Right kidney (tissue), 1 donor: ENCODE measurements at regions not wholly inside any gene's neighbourhood (a gene's known extent, or its start where the extent isn't known, plus 50 kb on each side); places are given as distances from the start of the nearest gene placed in this dataset.

ENCODE experiments used
- DNase-seq: peaks from one replicate; pipeline ENCODE4 v3.0.0-alpha.2; 2016

- no peak for DNase-seq
Measured at GRCh38 chr13:95352486-95352885, 51.2 kb upstream of the ABCC4 start.

GRCh38 chr13:95354156-95354555, 52.9 kb upstream of the ABCC4 start:
- no peak for DNase-seq

- DNase-seq = no peak
Measured at GRCh38 chr13:95354680-95355487, 53.6 kb upstream of the ABCC4 start.

GRCh38 chr13:95355494-95355893, 54.2 kb upstream of the ABCC4 start:
- no peak for DNase-seq

- DNase-seq = no peak
Measured at GRCh38 chr13:95356916-95357315, 55.7 kb upstream of the ABCC4 start.

GRCh38 chr13:95357875-95358274, 56.6 kb upstream of the ABCC4 start:
- DNase-seq = no peak

GRCh38 chr13:95360052-95360451, 58.8 kb upstream of the ABCC4 start:
- DNase-seq = no peak

- DNase-seq = no peak
Measured at GRCh38 chr13:95360464-95361097, 59.3 kb upstream of the ABCC4 start.

GRCh38 chr13:95361686-95362085, 60.4 kb upstream of the ABCC4 start:
- no peak for DNase-seq

GRCh38 chr13:95362666-95363065, 61.4 kb upstream of the ABCC4 start:
- no peak for DNase-seq

- no peak for DNase-seq
Measured at GRCh38 chr13:95367309-95367843, 66.1 kb upstream of the ABCC4 start.

- no peak for DNase-seq
Measured at GRCh38 chr13:95368998-95369397, 67.7 kb upstream of the ABCC4 start.

GRCh38 chr13:95375706-95376105, 74.5 kb upstream of the ABCC4 start:
- no peak for DNase-seq

GRCh38 chr13:95378603-95379002, 77.4 kb upstream of the ABCC4 start:
- no peak for DNase-seq

- DNase-seq = peak; percentile 75
Measured at GRCh38 chr13:95380468-95381211, 79.4 kb upstream of the ABCC4 start.

- no peak for DNase-seq
Measured at GRCh38 chr13:95381212-95381527, 79.9 kb upstream of the ABCC4 start.

GRCh38 chr13:95382411-95382810, 81.2 kb upstream of the ABCC4 start:
- DNase-seq = no peak

- DNase-seq = no peak
Measured at GRCh38 chr13:95382916-95383315, 81.7 kb upstream of the ABCC4 start.

- DNase-seq = no peak
Measured at GRCh38 chr13:95385373-95385772, 84.1 kb upstream of the ABCC4 start.

- no peak for DNase-seq
Measured at GRCh38 chr13:95385798-95386197, 84.5 kb upstream of the ABCC4 start.

GRCh38 chr13:95386370-95386769, 85.1 kb upstream of the ABCC4 start:
- DNase-seq = no peak

GRCh38 chr13:95387733-95388207, 86.5 kb upstream of the ABCC4 start:
- peak; percentile 23 for DNase-seq

- no peak for DNase-seq
Measured at GRCh38 chr13:95388420-95389079, 87.3 kb upstream of the ABCC4 start.
